ENCODE measurements at regions not wholly inside any gene's neighbourhood (a gene's known extent, or its start where the extent isn't known, plus 50 kb on each side); places are given as distances from the start of the nearest gene placed in this dataset.

- H3K4me3 ChIP-seq: no peak overlapping the region
- 61 to 90% (median 72%) methylated on average over 1 of the region's 1 CpG for WGBS, 5 donors
- H3K4me1 ChIP-seq: no peaks in the 10 kb centered on the region
- DNase-seq: no peak
- H3K9me3 ChIP-seq: no peaks in the 10 kb centered on the region
- H3K27me3 ChIP-seq (replicated peaks in 1 of 7): no peaks in the 10 kb centered on the region
- TF ChIP-seq CTCF (IDR thresholded peaks at IDR 0.05 in 8 of 11, conservative IDR thresholded peaks at IDR 0.05 in 3 of 11) (no peak), POLR2A (IDR thresholded peaks at IDR 0.05) (no peak), POLR2AphosphoS5 (IDR thresholded peaks at IDR 0.05) (no peak)
- intact Hi-C loops (cut with DNase I; ENCODE audit: low total_unique reads): no loop called here
- no peaks in the 10 kb centered on the region for H3K36me3 ChIP-seq
- H3K27ac ChIP-seq: no peak overlapping the region
Measured at GRCh38 chrX:33285550-33285949, 74.2 kb upstream of the DMD start.

DNA sequence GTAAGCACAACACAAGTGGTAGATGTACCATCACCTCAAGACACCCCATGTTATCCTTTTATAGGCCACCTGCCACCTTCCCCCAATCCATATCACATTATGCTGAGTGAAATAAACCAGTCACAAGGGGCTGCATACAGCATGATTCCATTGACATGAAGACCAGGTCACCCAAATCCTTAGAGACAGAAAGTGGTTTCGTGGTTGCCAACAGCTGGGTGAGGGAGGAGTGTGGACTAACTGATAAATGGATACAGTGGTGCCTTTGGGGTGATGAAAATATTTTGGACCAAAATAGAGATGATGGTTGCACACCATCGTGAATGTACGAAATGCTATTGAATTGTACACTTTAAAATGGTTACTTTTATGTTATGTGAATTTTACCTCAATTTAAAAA lies 65.7 kb upstream of the DMD start:
- DNase-seq: no peak
- Histone ChIP-seq H3K27me3 (replicated peaks in 1 of 7) (no peaks in the 10 kb centered on the region), H3K9me3 (no peaks in the 10 kb centered on the region), H3K27ac (no peak overlapping the region), H3K36me3 (no peaks in the 10 kb centered on the region), H3K4me1 (no peaks in the 10 kb centered on the region), H3K4me3 (no peak overlapping the region)
- no peak for TF ChIP-seq POLR2A (IDR thresholded peaks at IDR 0.05)
- no peak for TF ChIP-seq CTCF (IDR thresholded peaks at IDR 0.05 in 8 of 11, conservative IDR thresholded peaks at IDR 0.05 in 3 of 11)
- TF ChIP-seq POLR2AphosphoS5 (IDR thresholded peaks at IDR 0.05): no peak
- intact Hi-C loops (cut with DNase I; ENCODE audit: low total_unique reads): no loop called here
- WGBS, 5 donors: 70 to 87% (median 76%) methylated on average over 3 of the region's 3 CpGs

GRCh38 chrX:33273535-33273934 lies 62.2 kb upstream of the DMD start:
- no peaks in the 10 kb centered on the region for H3K36me3 ChIP-seq
- no peak overlapping the region for H3K27ac ChIP-seq
- no peak for DNase-seq
- TF ChIP-seq POLR2AphosphoS5 (IDR thresholded peaks at IDR 0.05): no peak
- no peak for TF ChIP-seq CTCF (IDR thresholded peaks at IDR 0.05 in 8 of 11, conservative IDR thresholded peaks at IDR 0.05 in 3 of 11)
- no peaks in the 10 kb centered on the region for H3K27me3 ChIP-seq (replicated peaks in 1 of 7)
- 78 to 100% (median 81%) methylated on average over 1 of the region's 1 CpG for WGBS, 5 donors
- H3K4me1 ChIP-seq: no peaks in the 10 kb centered on the region
- H3K9me3 ChIP-seq: no peaks in the 10 kb centered on the region
- intact Hi-C loops (cut with DNase I; ENCODE audit: low total_unique reads): no loop called here
- no peak overlapping the region for H3K4me3 ChIP-seq

DNA sequence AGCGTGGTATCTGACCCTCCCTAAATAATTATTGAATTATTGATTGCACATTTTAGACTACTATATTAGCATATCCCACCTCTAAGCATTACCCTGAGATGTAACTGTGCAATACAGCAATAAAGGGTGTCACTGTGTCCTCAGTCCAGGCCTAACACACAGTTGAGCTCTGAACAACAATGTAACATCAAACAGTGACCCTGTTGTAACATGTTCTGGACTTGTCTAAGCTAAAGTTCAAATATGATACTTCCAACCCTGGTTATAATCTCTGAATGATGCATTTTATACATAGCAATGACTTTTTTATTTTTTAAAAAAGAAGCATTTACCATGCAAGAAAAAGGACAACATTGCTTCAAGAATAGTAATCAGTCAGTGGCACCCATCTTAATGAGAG lies 61.6 kb upstream of the DMD start:
- DNase-seq: no peak
- Histone ChIP-seq H3K27me3 (replicated peaks in 1 of 7) (no peaks in the 10 kb centered on the region), H3K4me1 (no peaks in the 10 kb centered on the region), H3K36me3 (no peaks in the 10 kb centered on the region), H3K4me3 (no peak overlapping the region), H3K9me3 (no peaks in the 10 kb centered on the region), H3K27ac (no peak overlapping the region)
- intact Hi-C loops (cut with DNase I; ENCODE audit: low total_unique reads): no loop called here
- TF ChIP-seq POLR2A (IDR thresholded peaks at IDR 0.05): no peak
- TF ChIP-seq POLR2AphosphoS5 (IDR thresholded peaks at IDR 0.05): no peak
- whole genome bisulfite sequencing, 5 donors: 27 to 58% (median 49%) methylated on average over 1 of the region's 1 CpG

Measured in spleen (tissue), 11 donors.